GM12878 (cell line): ENCODE measurements at regions not wholly inside any gene's neighbourhood (a gene's known extent, or its start where the extent isn't known, plus 50 kb on each side); places are given as distances from the start of the nearest gene placed in this dataset.

Experiments used
- ATAC-seq: fragments of 200-7000 bp; cut with Tn5 transposase; 3 replicates; pipeline ENCODE4 v1.9.1; 2020; ENCODE audit warnings: mild to moderate bottlenecking, moderate library complexity
- BruUV-seq: library from RNA; stranded (reverse); fragments of 400-500 nt; replicated peaks from 2 replicates; lab custom pipeline; 2021; lab: Mats Ljungman, UMichigan
- CTCF ChIA-PET: fragments of 300-600 bp; sonication (Branson Sonifier 250); formaldehyde crosslinking; extraction: SDS; loops from one replicate; lab custom pipeline; 2021; ENCODE audit warnings: inconsistent platforms; lab: Yijun Ruan, JAX
- POLR2A ChIA-PET: fragments of 350-600 bp; formaldehyde crosslinking; extraction: SDS; loops from one replicate; lab custom pipeline; 2021; ENCODE audit warnings: inconsistent platforms; lab: Charles Lee
- RAD21 ChIA-PET: fragments of 300-600 bp; sonication (Branson Sonifier 250); formaldehyde crosslinking; loops from one replicate; lab custom pipeline; 2023; ENCODE audit warnings: antibody characterized with exemption; ENCODE audit not compliant: unreplicated experiment; lab: Charles Lee
- SMC1A ChIA-PET: fragments of 300-600 bp; sonication (Branson Sonifier 250); formaldehyde crosslinking; loops from one replicate; lab custom pipeline; 2023; ENCODE audit not compliant: unreplicated experiment, uncharacterized antibody; lab: Charles Lee
- DNase-seq: peaks from one replicate; pipeline ENCODE4 v3.0.0-alpha.2; 2011; ENCODE audit warnings: low read depth, low spot score
- FAIRE-seq: peaks from 3 replicates; lab custom pipeline; 2011; peaks lifted over from hg19 to GRCh38; lab: Jason Lieb, UNC
- H2AFZ ChIP-seq: 2 replicates; pipeline ENCODE4 v1.6.0; 2011; ENCODE audit warnings: low read depth, low read length, control low read depth; ENCODE audit not compliant: control insufficient read depth
- H3K27ac ChIP-seq: 2 replicates; pipeline ENCODE4 v1.5.1; 2011; ENCODE audit warnings: control low read depth; ENCODE audit not compliant: control insufficient read depth, insufficient read depth
- H3K27me3 ChIP-seq, 2 experiments: replicated peaks in 1 of 2; 2 replicates each; pipeline versions ENCODE4 v1.6.0 to v1.6.1; 2011; ENCODE audit warnings: low read length in 1 of 2; ENCODE audit not compliant: control insufficient read depth in 2 of 2, insufficient read depth in 2 of 2
- H3K36me3 ChIP-seq, 2 experiments: 2 replicates each; pipeline ENCODE4 v1.5.1; 2011; ENCODE audit warnings: low read length in 1 of 2; ENCODE audit not compliant: control insufficient read depth in 2 of 2, insufficient read depth in 2 of 2
- H3K4me1 ChIP-seq: 2 replicates; pipeline ENCODE4 v1.6.1; 2011; ENCODE audit warnings: mild to moderate bottlenecking, low read length, moderate library complexity, mixed read lengths; ENCODE audit not compliant: control insufficient read depth, insufficient read depth
- H3K4me2 ChIP-seq: 2 replicates; pipeline ENCODE4 v1.6.0; 2011; ENCODE audit warnings: control low read depth; ENCODE audit not compliant: control insufficient read depth, insufficient read depth
- H3K4me3 ChIP-seq: fragments of 200-600 bp; sonication (generic); 2 replicates; pipeline ENCODE4 v1.5.1; 2016
- H3K79me2 ChIP-seq: 2 replicates; pipeline ENCODE4 v1.6.0; 2011; ENCODE audit warnings: low read length; ENCODE audit not compliant: control insufficient read depth, insufficient read depth
- H3K9ac ChIP-seq: 2 replicates; pipeline ENCODE4 v1.8.0; 2011; ENCODE audit warnings: low read length, control low read depth, mixed read lengths; ENCODE audit not compliant: control insufficient read depth, insufficient read depth
- H3K9me3 ChIP-seq: replicated peaks from 3 replicates; pipeline ENCODE4 v1.5.1; 2011; ENCODE audit warnings: mild to moderate bottlenecking, low read length; ENCODE audit not compliant: control insufficient read depth, insufficient read depth
- H4K20me1 ChIP-seq: 2 replicates; pipeline ENCODE4 v1.6.0; 2011; ENCODE audit not compliant: control insufficient read depth, insufficient read depth
- CHD4 ChIP-seq: fragments of 200-600 bp; sonication (generic); IDR thresholded peaks from 2 replicates; pipeline ENCODE4 v1.6.1; 2016; ENCODE audit warnings: mild to moderate bottlenecking
- HDAC6 ChIP-seq: fragments of 200-600 bp; sonication (generic); IDR thresholded peaks from one replicate; pipeline ENCODE4 v1.8.0; 2017; ENCODE audit warnings: antibody characterized with exemption; ENCODE audit not compliant: unreplicated experiment
- JUNB ChIP-seq: IDR thresholded peaks from 2 replicates; pipeline ENCODE4 v1.6.1; 2016; ENCODE audit warnings: antibody characterized with exemption, mild to moderate bottlenecking
- KDM1A ChIP-seq: fragments of 200-600 bp; sonication (generic); IDR thresholded peaks from 2 replicates; pipeline ENCODE4 v1.6.1; 2016; ENCODE audit warnings: borderline replicate concordance
- LARP7 ChIP-seq: fragments of 450-650 bp; IDR thresholded peaks from 2 replicates; pipeline ENCODE4 v1.6.1; 2017; ENCODE audit warnings: mild to moderate bottlenecking
- MEF2B ChIP-seq: fragments of 450-650 bp; IDR thresholded peaks from 2 replicates; pipeline ENCODE4 v1.6.1; 2018; ENCODE audit warnings: mild to moderate bottlenecking, moderate library complexity; ENCODE audit not compliant: partially characterized antibody, poor library complexity, severe bottlenecking
- MTA3 ChIP-seq: IDR thresholded peaks from 2 replicates; pipeline ENCODE4 v1.6.1; 2012; ENCODE audit warnings: low read length, inconsistent platforms, borderline replicate concordance
- PAX5 ChIP-seq: IDR thresholded peaks from 2 replicates; pipeline ENCODE4 v1.6.1; 2011; ENCODE audit warnings: low read depth, low read length, borderline replicate concordance
- RELA ChIP-seq: fragments of 450-650 bp; IDR thresholded peaks from 2 replicates; pipeline ENCODE4 v1.8.0; 2014; ENCODE audit warnings: borderline replicate concordance; ENCODE audit not compliant: partially characterized antibody
- TAF1 ChIP-seq: IDR thresholded peaks from 2 replicates; pipeline ENCODE4 v1.6.1; 2011; ENCODE audit warnings: mild to moderate bottlenecking, low read depth, low read length, borderline replicate concordance
- TARDBP ChIP-seq: IDR thresholded peaks from 2 replicates; pipeline ENCODE4 v1.6.1; 2016; ENCODE audit warnings: borderline replicate concordance
- ZNF24 ChIP-seq: fragments of 450-650 bp; IDR thresholded peaks from 2 replicates; pipeline ENCODE4 v1.6.1; 2017; ENCODE audit warnings: antibody characterized with exemption, mild to moderate bottlenecking
- ZNF384 ChIP-seq: IDR thresholded peaks from 2 replicates; pipeline ENCODE4 v1.6.1; 2012; ENCODE audit warnings: low read depth, mild to moderate bottlenecking, low read length, improper control_type of control experiment, borderline replicate concordance
- WGBS: methylation state at CpG from one replicate; pipeline ENCODE4 v1.1.6; 2016; ENCODE audit warnings: low lambda C conversion rate; ENCODE audit not compliant: insufficient replicate concordance, insufficient coverage; ENCODE audit errors: missing lambda C conversion rate; 5-methylcytosine and 5-hydroxymethylcytosine counted together
- in situ Hi-C: fragments of 300-500 bp; cut with MboI; formaldehyde crosslinking; loops from 9 replicates; pipeline ENCODE4 v1.14.3; 2018; ENCODE audit warnings: mixed read lengths
- intact Hi-C: fragments of 100-400 bp; cut with micrococcal nuclease; formaldehyde crosslinking; loops from one replicate; pipeline ENCODE4 v1.14.2; 2022; ENCODE audit not compliant: unreplicated experiment
- TF ChIP-seq, protein P1 (sequence below): IDR thresholded peaks from 2 replicates; pipeline ENCODE4 v1.6.1; 2011; ENCODE audit warnings: borderline replicate concordance, low read depth, mild to moderate bottlenecking, moderate library complexity, low read length; ENCODE audit not compliant: insufficient read depth, poor library complexity, severe bottlenecking

DNA sequence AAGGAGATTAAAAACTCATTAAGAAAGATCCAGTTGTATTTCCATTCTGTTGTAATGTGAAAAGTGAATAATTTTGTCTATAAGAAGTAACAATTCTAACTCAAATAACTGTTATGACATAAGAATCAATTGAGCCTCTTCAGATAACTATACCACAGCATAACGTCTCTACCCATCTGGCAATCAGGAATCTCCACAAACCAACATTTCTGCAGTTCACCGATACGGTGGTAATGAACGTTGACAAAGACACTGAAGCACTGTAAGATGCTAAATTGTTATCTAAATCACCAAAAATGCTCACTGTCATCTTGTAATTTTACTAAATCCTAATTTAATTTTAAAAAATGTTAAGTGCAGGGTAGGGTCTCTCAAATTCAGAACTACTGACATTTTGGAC is 130.9 kb upstream of the USP15 start:
- TF ChIP-seq TAF1 = no peak
- TF ChIP-seq TARDBP = no peak
- TF ChIP-seq ZNF384 = no peak
- TF ChIP-seq MEF2B = no peak
- TF ChIP-seq LARP7 = no peak
- TF ChIP-seq KDM1A = no peak
- TF ChIP-seq, protein P1, sequence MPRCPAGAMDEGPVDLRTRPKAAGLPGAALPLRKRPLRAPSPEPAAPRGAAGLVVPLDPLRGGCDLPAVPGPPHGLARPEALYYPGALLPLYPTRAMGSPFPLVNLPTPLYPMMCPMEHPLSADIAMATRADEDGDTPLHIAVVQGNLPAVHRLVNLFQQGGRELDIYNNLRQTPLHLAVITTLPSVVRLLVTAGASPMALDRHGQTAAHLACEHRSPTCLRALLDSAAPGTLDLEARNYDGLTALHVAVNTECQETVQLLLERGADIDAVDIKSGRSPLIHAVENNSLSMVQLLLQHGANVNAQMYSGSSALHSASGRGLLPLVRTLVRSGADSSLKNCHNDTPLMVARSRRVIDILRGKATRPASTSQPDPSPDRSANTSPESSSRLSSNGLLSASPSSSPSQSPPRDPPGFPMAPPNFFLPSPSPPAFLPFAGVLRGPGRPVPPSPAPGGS = no peak
- no peak for TF ChIP-seq MTA3
- no peak for TF ChIP-seq CHD4
- TF ChIP-seq RELA = no peak
- no peak for TF ChIP-seq ZNF24
- TF ChIP-seq PAX5 = no peak
- no peak for TF ChIP-seq JUNB
- TF ChIP-seq HDAC6 = no peak
- Histone ChIP-seq H3K4me3 (no peak overlapping the region), H2AFZ (no peak overlapping the region), H3K36me3 (no peaks in the 10 kb centered on the region), H3K79me2 (no peaks in the 10 kb centered on the region), H3K4me2 (no peak overlapping the region), H3K9ac (no peak overlapping the region), H3K27ac (no peak overlapping the region), H4K20me1 (no peaks in the 10 kb centered on the region), H3K27me3 (no peaks in the 10 kb centered on the region), H3K4me1 (no peaks in the 10 kb centered on the region), H3K9me3 (no peaks in the 10 kb centered on the region)
- ATAC-seq = no peak
- FAIRE-seq = no peak
- ChIA-PET RAD21 (no interaction called here), CTCF (no interaction called here), SMC1A (no interaction called here), POLR2A (no interaction called here)
- BruUV-seq = no TSS peak
- in situ Hi-C loops = no loop called here
- no peak for DNase-seq
- intact Hi-C loops = no loop called here
- 36% methylated on average over 4 of the region's 4 CpGs for WGBS
